ENCODE measurements at regions not wholly inside any gene's neighbourhood (a gene's known extent, or its start where the extent isn't known, plus 50 kb on each side); places are given as distances from the start of the nearest gene placed in this dataset.

GRCh38 chr2:173539615-173540014 is 184.9 kb downstream of the CDCA7 start:
- TF ChIP-seq POLR2A (IDR thresholded peaks at IDR 0.05) = no peak
- TF ChIP-seq CTCF (IDR thresholded peaks at IDR 0.05) = no peak
- no peak for TF ChIP-seq POLR2AphosphoS5 (IDR thresholded peaks at IDR 0.05; ENCODE audit: insufficient read depth in 1 of 2, low read depth in 1 of 2)

Data from vagina (tissue), 2 donors.